HEK293 (cell line): ENCODE measurements at regions not wholly inside any gene's neighbourhood (a gene's known extent, or its start where the extent isn't known, plus 50 kb on each side); places are given as distances from the start of the nearest gene placed in this dataset.

Experiments used
- ATF2 ChIP-seq: fragments of 450-650 bp; formaldehyde crosslinking; IDR thresholded peaks from 2 replicates; pipeline ENCODE4 v1.5.1; 2016; ENCODE audit warnings: missing biosample characterization, missing genetic modification characterization, low read depth
- HOXD13 ChIP-seq: sonication (generic); formaldehyde crosslinking; IDR thresholded peaks from 2 replicates; pipeline ENCODE4 v1.8.0; 2022; ENCODE audit warnings: missing genetic modification reagents, borderline replicate concordance
- PBX3 ChIP-seq: sonication (generic); formaldehyde crosslinking; IDR thresholded peaks from 2 replicates; pipeline ENCODE4 v1.8.1; 2022; ENCODE audit warnings: mild to moderate bottlenecking, moderate library complexity, missing genetic modification reagents
- PRDM2 ChIP-seq: fragments of 450-650 bp; formaldehyde crosslinking; IDR thresholded peaks from 2 replicates; pipeline ENCODE4 v1.5.1; 2016; ENCODE audit warnings: missing biosample characterization, missing genetic modification characterization, borderline replicate concordance
- SALL2 ChIP-seq: fragments of 450-650 bp; formaldehyde crosslinking; IDR thresholded peaks from 2 replicates; pipeline ENCODE4 v1.5.0; 2017; ENCODE audit warnings: missing biosample characterization, mild to moderate bottlenecking, missing genetic modification characterization, borderline replicate concordance
- ZBTB1 ChIP-seq: fragments of 450-650 bp; formaldehyde crosslinking; IDR thresholded peaks from 2 replicates; pipeline ENCODE4 v1.5.1; 2016; ENCODE audit warnings: missing biosample characterization, missing genetic modification characterization
- ZBTB20 ChIP-seq: fragments of 450-650 bp; formaldehyde crosslinking; IDR thresholded peaks from 2 replicates; pipeline ENCODE4 v1.5.1; 2016; ENCODE audit warnings: missing biosample characterization, missing genetic modification characterization
- ZNF114 ChIP-seq: fragments of 450-650 bp; formaldehyde crosslinking; IDR thresholded peaks from 2 replicates; pipeline ENCODE4 v1.5.0; 2017; ENCODE audit warnings: missing biosample characterization, missing genetic modification characterization
- ZNF121 ChIP-seq: fragments of 450-650 bp; formaldehyde crosslinking; IDR thresholded peaks from 2 replicates; pipeline ENCODE4 v1.5.1; 2016; ENCODE audit warnings: missing biosample characterization, missing genetic modification characterization
- ZNF16 ChIP-seq: fragments of 450-650 bp; formaldehyde crosslinking; IDR thresholded peaks from 2 replicates; pipeline ENCODE4 v1.5.1; 2016; ENCODE audit warnings: low read depth, missing biosample characterization, missing genetic modification characterization
- ZNF169 ChIP-seq: fragments of 450-650 bp; formaldehyde crosslinking; IDR thresholded peaks from 2 replicates; pipeline ENCODE4 v1.5.1; 2016; ENCODE audit warnings: missing biosample characterization, missing genetic modification characterization
- ZNF184 ChIP-seq: fragments of 450-650 bp; IDR thresholded peaks from 2 replicates; pipeline ENCODE4 v1.5.1; 2018; ENCODE audit warnings: missing biosample characterization, mild to moderate bottlenecking, missing genetic modification characterization
- ZNF214 ChIP-seq: fragments of 450-650 bp; formaldehyde crosslinking; IDR thresholded peaks from 2 replicates; pipeline ENCODE4 v1.5.1; 2017; ENCODE audit warnings: missing biosample characterization, mild to moderate bottlenecking, missing genetic modification characterization, borderline replicate concordance
- ZNF223 ChIP-seq: fragments of 450-650 bp; formaldehyde crosslinking; IDR thresholded peaks from 2 replicates; pipeline ENCODE4 v1.5.1; 2016; ENCODE audit warnings: missing biosample characterization, missing genetic modification characterization
- ZNF266 ChIP-seq: fragments of 450-650 bp; formaldehyde crosslinking; IDR thresholded peaks from 2 replicates; pipeline ENCODE4 v1.5.1; 2016; ENCODE audit warnings: missing biosample characterization, missing genetic modification characterization, low read depth
- ZNF362 ChIP-seq: fragments of 450-650 bp; formaldehyde crosslinking; IDR thresholded peaks from 2 replicates; pipeline ENCODE4 v1.5.1; 2016; ENCODE audit warnings: missing biosample characterization, missing genetic modification characterization
- ZNF366 ChIP-seq: fragments of 450-650 bp; formaldehyde crosslinking; conservative IDR thresholded peaks from 2 replicates; pipeline ENCODE4 v1.5.1; 2016; ENCODE audit warnings: missing biosample characterization, missing genetic modification characterization
- ZNF426 ChIP-seq: fragments of 450-650 bp; formaldehyde crosslinking; IDR thresholded peaks from 2 replicates; pipeline ENCODE4 v1.5.1; 2017; ENCODE audit warnings: missing biosample characterization, missing genetic modification characterization, mild to moderate bottlenecking, inconsistent platforms, moderate library complexity
- ZNF544 ChIP-seq: fragments of 450-650 bp; formaldehyde crosslinking; IDR thresholded peaks from 2 replicates; pipeline ENCODE4 v1.5.0; 2017; ENCODE audit warnings: missing biosample characterization, missing genetic modification characterization
- ZNF560 ChIP-seq: fragments of 450-650 bp; formaldehyde crosslinking; IDR thresholded peaks from 2 replicates; pipeline ENCODE4 v1.5.1; 2017; ENCODE audit warnings: missing biosample characterization, missing genetic modification characterization, borderline replicate concordance
- ZNF624 ChIP-seq: fragments of 450-650 bp; formaldehyde crosslinking; IDR thresholded peaks from 2 replicates; pipeline ENCODE4 v1.5.1; 2017; ENCODE audit warnings: missing biosample characterization, missing genetic modification characterization
- ZNF626 ChIP-seq: fragments of 450-650 bp; sonication (Bioruptor Pico); formaldehyde crosslinking; IDR thresholded peaks from 2 replicates; pipeline ENCODE4 v1.5.1; 2018; ENCODE audit warnings: missing biosample characterization, missing genetic modification characterization, inconsistent platforms
- ZNF664 ChIP-seq: fragments of 450-650 bp; formaldehyde crosslinking; IDR thresholded peaks from 2 replicates; pipeline ENCODE4 v1.5.1; 2016; ENCODE audit warnings: missing biosample characterization, missing genetic modification characterization
- ZNF670 ChIP-seq: fragments of 450-650 bp; formaldehyde crosslinking; IDR thresholded peaks from 2 replicates; pipeline ENCODE4 v1.5.1; 2016; ENCODE audit warnings: missing biosample characterization, missing genetic modification characterization, low read depth
- ZNF768 ChIP-seq: fragments of 450-650 bp; formaldehyde crosslinking; IDR thresholded peaks from 2 replicates; pipeline ENCODE4 v1.5.1; 2018; ENCODE audit warnings: missing biosample characterization, mild to moderate bottlenecking, missing genetic modification characterization
- ZNF776 ChIP-seq: fragments of 450-650 bp; formaldehyde crosslinking; IDR thresholded peaks from 2 replicates; pipeline ENCODE4 v1.5.0; 2017; ENCODE audit warnings: missing biosample characterization, missing genetic modification characterization, borderline replicate concordance
- TF ChIP-seq, protein P1 (sequence below): fragments of 450-650 bp; formaldehyde crosslinking; IDR thresholded peaks from 2 replicates; pipeline ENCODE4 v1.5.1; 2017; ENCODE audit warnings: missing biosample characterization, missing genetic modification characterization

DNA sequence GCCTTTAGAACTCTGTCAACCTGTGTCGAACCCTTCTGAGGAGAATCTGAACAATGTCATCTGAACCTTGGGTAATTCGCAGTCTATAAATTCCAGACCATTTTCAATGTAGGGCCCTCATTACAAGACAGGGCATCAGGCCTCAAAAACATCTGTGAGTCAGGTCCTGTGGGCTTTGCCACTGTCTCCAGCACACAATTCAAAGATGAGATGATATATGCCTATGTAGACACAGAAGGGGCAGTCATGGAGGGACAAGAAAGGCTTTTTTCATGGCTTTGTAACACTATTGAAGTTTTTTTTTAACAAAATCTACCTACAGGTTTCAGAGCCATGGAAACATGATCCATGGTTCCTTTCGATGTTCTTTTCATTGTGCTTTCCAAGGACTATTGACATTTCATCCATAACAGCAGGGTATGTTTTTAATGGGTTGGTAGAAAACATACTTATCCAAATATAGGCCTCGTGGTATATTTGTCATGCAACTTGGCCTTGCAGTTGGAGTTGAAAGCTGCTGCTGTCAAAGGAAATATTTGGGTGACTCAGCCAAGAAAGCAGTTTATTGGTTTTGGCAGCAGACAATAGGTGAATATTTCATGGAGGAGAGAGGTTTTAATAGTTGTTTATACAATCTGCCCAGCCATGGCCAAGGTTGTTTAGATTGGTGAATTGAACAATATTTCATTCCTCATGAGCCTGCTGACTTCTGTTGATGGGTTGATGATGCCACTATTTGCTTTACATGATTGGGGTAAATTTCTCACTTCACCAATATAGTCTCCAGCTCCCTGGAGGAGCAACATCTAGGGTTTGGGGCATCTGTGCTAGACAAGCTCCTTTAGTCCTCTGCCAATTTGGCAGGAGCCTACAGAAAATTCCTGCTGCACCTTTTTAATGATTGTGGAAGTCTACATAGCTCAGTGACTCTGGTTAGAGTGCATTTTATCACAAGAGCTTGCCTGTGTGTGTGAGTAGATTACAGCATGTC lies 158.4 kb upstream of the TMEM72 start (continued):
- TF ChIP-seq ZNF114 (tag by site-specific recombination) (no peak), ZNF426 (tag by site-specific recombination) (no peak), ZBTB20 (0 out of 2 replicates have a peak, but pooled peaks have one; percentile 31), ZNF16 (tag by site-specific recombination) (no peak), ZNF223 (tag by site-specific recombination) (no peak), ZNF626 (tag by site-specific recombination) (peak; percentile 63; the same call in 1 of the 2 replicates), ZNF664 (tag by site-specific recombination) (peak; percentile 91), ZNF214 (tag by site-specific recombination) (peak; percentile 40; the same call in 1 of the 2 replicates), ZNF366 (tag by site-specific recombination) (peak; percentile 96), ZBTB1 (tag by site-specific recombination) (peak; percentile 85), SALL2 (no peak), ZNF121 (tag by site-specific recombination) (peak; percentile 81), ATF2 (tag by site-specific recombination) (peak; percentile 89), ZNF624 (no peak; the same call in 1 of the 2 replicates), ZNF776 (tag by site-specific recombination) (0 out of 2 replicates have a peak, but pooled peaks have one; percentile 54), ZNF184 (tag by site-specific recombination) (peak; percentile 91), ZNF362 (tag by site-specific recombination) (peak; percentile 77; the same call in 1 of the 2 replicates), ZNF169 (no peak), HOXD13 (CRISPR knock-in tag) (peak; percentile 87; the same call in 1 of the 2 replicates), PRDM2 (tag by site-specific recombination) (no peak), PBX3 (no peak), ZNF266 (tag by site-specific recombination) (no peak), ZNF768 (no peak), ZNF544 (tag by site-specific recombination) (no peak), ZNF670 (no peak), ZNF560 (tag by site-specific recombination) (no peak)
- TF ChIP-seq, protein P1, sequence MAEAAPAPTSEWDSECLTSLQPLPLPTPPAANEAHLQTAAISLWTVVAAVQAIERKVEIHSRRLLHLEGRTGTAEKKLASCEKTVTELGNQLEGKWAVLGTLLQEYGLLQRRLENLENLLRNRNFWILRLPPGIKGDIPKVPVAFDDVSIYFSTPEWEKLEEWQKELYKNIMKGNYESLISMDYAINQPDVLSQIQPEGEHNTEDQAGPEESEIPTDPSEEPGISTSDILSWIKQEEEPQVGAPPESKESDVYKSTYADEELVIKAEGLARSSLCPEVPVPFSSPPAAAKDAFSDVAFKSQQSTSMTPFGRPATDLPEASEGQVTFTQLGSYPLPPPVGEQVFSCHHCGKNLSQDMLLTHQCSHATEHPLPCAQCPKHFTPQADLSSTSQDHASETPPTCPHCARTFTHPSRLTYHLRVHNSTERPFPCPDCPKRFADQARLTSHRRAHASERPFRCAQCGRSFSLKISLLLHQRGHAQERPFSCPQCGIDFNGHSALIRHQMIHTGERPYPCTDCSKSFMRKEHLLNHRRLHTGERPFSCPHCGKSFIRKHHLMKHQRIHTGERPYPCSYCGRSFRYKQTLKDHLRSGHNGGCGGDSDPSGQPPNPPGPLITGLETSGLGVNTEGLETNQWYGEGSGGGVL (tag by site-specific recombination), result peak; percentile 84
